Esophagus squamous epithelium (tissue), 5 donors: ENCODE measurements at regions not wholly inside any gene's neighbourhood (a gene's known extent, or its start where the extent isn't known, plus 50 kb on each side); places are given as distances from the start of the nearest gene placed in this dataset.

Experiments
- DNase-seq: peaks from one replicate; lab custom pipeline; 2025; lab: John Stamatoyannopoulos, UW
- H3K27ac ChIP-seq, 4 donors: fragments of 200-600 bp; sonication (generic); one replicate each; pipeline ENCODE4 v1.5.1; 2016 to 2019; ENCODE audit warnings: mild to moderate bottlenecking in 1 of 4
- H3K27me3 ChIP-seq, 4 donors: fragments of 200-600 bp; sonication (generic); 1 replicate in 3 of 4; 2 replicates in 1 of 4; pipeline versions ENCODE4 v1.5.1 to v1.6.0; 2017 to 2021; ENCODE audit warnings: antibody characterized with exemption in 1 of 4
- H3K36me3 ChIP-seq, 3 donors: fragments of 200-600 bp; sonication (generic); one replicate each; pipeline ENCODE4 v1.5.1; 2016 to 2019
- H3K4me1 ChIP-seq, 3 donors: fragments of 200-600 bp; sonication (generic); one replicate each; pipeline ENCODE4 v1.5.1; 2017 to 2019
- H3K4me3 ChIP-seq, 4 donors: fragments of 200-600 bp; sonication (generic); 1 replicate in 3 of 4; 2 replicates in 1 of 4; pipeline ENCODE4 v1.5.1; 2016 to 2019; ENCODE audit warnings: mild to moderate bottlenecking in 2 of 4, moderate library complexity in 1 of 4
- H3K9me3 ChIP-seq, 3 donors: fragments of 200-600 bp; sonication (generic); one replicate each; pipeline ENCODE4 v1.5.1; 2016 to 2019
- POLR2A ChIP-seq, 4 donors: fragments of 450-650 bp; IDR thresholded peaks; one replicate each; pipeline ENCODE4 v1.6.1; 2017; ENCODE audit warnings: antibody characterized with exemption in 4 of 4, mild to moderate bottlenecking in 4 of 4, moderate library complexity in 3 of 4
- WGBS, 2 donors: methylation state at CpG; one replicate each; pipeline ENCODE4 v1.1.5; 2018; 5-methylcytosine and 5-hydroxymethylcytosine counted together
- intact Hi-C: fragments of 100-400 bp; cut with DNase I; formaldehyde crosslinking; loops from one replicate; pipeline ENCODE4 v1.15.0; 2022
- TF ChIP-seq, protein P1 (sequence below), 6 experiments: fragments of 450-650 bp in 4 of 6; fragments of 200-600 bp in 2 of 6; sonication (generic) in 2 of 6; IDR thresholded peaks; one replicate each; pipeline ENCODE4 v1.5.1; 2016 to 2019; ENCODE audit warnings: antibody characterized with exemption in 6 of 6, mild to moderate bottlenecking in 4 of 6, moderate library complexity in 4 of 6
- donor health status: DM: yes; HTN: yes; CAD: no.

DNA sequence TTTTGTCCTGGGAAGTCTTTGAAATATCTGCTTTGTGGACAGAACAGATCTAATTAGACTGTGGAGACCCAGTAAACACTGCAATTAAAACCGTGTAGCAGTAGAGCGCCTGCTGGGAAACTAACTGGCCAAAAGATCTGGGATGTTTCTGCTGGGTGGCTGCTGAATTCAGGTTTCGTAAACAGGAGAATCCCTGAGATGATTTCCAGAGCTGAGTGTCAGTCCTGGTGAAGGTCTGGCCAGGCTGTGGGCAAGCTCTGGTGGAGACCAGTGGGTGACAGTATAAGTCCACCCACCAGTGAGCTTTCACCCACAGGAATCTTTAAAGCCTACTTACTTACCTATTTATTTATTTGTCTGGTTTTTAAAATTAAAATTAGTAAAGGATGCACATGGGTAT lies 257.2 kb downstream of the IRF8 start:
- 43 to 62% methylated on average over 3 of the region's 3 CpGs for WGBS, 2 donors
- Histone ChIP-seq H3K27me3 (peaks cover 0 to 17% (median 0%) of the 10 kb centered on the region in 4 donors), H3K27ac (no peak overlapping the region), H3K9me3 (no peaks in the 10 kb centered on the region), H3K4me3 (no peak overlapping the region), H3K36me3 (no peaks in the 10 kb centered on the region), H3K4me1 (peaks cover 0 to 3% (median 0%) of the 10 kb centered on the region in 3 donors)
- no peak for TF ChIP-seq POLR2A (IDR thresholded peaks at IDR 0.05)
- TF ChIP-seq, protein P1, sequence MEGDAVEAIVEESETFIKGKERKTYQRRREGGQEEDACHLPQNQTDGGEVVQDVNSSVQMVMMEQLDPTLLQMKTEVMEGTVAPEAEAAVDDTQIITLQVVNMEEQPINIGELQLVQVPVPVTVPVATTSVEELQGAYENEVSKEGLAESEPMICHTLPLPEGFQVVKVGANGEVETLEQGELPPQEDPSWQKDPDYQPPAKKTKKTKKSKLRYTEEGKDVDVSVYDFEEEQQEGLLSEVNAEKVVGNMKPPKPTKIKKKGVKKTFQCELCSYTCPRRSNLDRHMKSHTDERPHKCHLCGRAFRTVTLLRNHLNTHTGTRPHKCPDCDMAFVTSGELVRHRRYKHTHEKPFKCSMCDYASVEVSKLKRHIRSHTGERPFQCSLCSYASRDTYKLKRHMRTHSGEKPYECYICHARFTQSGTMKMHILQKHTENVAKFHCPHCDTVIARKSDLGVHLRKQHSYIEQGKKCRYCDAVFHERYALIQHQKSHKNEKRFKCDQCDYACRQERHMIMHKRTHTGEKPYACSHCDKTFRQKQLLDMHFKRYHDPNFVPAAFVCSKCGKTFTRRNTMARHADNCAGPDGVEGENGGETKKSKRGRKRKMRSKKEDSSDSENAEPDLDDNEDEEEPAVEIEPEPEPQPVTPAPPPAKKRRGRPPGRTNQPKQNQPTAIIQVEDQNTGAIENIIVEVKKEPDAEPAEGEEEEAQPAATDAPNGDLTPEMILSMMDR (IDR thresholded peaks at IDR 0.05), result no peak
- intact Hi-C loops, result no loop called here
- DNase-seq, result no peak

DNA sequence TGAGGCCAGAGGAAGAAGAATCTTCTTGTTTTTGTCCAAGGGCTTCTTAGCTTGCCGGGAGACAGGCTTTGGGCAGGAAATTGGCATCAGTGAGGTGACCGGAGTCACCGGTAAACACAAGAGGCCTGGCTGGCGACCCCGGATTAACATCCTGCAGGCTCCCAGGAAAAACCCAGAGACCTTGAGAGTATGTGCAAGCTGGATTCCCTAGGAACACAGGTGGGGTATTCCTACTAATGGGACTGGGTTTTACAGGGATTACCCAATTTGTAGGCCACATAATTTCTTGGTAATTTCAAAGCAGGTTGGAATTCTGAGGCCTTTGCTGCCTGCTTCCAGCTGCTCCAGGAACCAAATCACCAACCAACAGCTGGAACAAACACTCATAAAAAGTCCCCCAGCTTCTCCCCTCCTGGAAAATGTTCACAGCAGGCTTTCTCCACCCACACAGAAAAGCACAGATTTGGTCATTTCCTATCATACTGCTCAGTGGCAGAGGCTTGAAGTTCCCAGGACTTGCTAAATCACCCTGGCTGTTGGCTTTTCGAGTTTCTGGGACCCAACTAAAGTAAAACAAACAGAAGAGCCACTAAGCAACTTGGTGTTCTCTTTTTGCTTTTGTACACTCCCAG lies 258.8 kb downstream of the IRF8 start:
- TF ChIP-seq, protein P1 (IDR thresholded peaks at IDR 0.05), result no peak
- TF ChIP-seq POLR2A (IDR thresholded peaks at IDR 0.05), result no peak
- peaks cover 0 to 3% (median 0%) of the 10 kb centered on the region in 3 donors for H3K4me1 ChIP-seq
- peaks cover 0 to 12% (median 0%) of the 10 kb centered on the region in 4 donors for H3K27me3 ChIP-seq
- no peak overlapping the region for H3K27ac ChIP-seq
- H3K9me3 ChIP-seq, result no peaks in the 10 kb centered on the region
- no peaks in the 10 kb centered on the region for H3K36me3 ChIP-seq
- WGBS, 2 donors, result 41 to 60% methylated on average over 4 to 6 of the region's 6 CpGs
- no peak for DNase-seq
- no peak overlapping the region for H3K4me3 ChIP-seq
- intact Hi-C loops, result no loop called here

DNA sequence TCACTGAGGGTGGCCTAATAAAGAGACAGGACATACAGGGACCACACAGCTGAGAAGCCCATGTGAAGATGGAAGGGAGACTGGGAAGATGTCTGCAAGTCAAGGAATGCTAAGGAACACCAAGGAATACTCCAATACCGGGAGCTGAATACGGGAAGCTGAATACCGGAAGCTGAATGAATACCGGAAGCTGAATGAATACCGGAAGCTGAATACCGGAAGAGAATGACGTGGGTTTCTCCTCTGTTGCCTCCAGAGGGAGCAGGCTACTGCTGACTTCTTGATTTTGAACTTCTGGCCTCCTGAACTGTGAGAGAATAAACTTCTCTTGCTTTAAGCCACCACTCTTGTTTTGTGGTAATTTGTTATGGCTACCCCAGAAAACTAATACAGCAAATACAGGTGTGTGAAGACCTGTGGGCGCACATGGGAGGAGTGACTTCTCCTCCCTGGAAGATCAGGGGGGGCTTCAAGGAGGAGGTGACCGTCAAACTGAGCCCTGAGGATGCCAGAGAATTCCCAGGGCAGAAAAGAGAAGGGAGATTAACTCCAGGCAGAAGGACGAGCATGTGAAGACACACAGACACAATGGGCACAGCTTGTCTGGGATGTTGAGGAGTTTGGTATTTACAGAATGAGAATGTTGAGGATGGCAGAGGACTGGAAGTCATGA lies 259.9 kb downstream of the IRF8 start:
- H3K36me3 ChIP-seq, result no peaks in the 10 kb centered on the region
- H3K27ac ChIP-seq, result no peak overlapping the region
- DNase-seq, result no peak
- intact Hi-C loops, result no loop called here
- no peak for TF ChIP-seq POLR2A (IDR thresholded peaks at IDR 0.05)
- TF ChIP-seq, protein P1 (IDR thresholded peaks at IDR 0.05), result no peak
- peaks cover 0 to 3% (median 0%) of the 10 kb centered on the region in 3 donors for H3K4me1 ChIP-seq
- H3K4me3 ChIP-seq, result no peak overlapping the region
- WGBS, 2 donors, result 47 to 53% methylated on average over 10 of the region's 10 CpGs
- H3K9me3 ChIP-seq, result no peaks in the 10 kb centered on the region
- peaks cover 0 to 12% (median 0%) of the 10 kb centered on the region in 4 donors for H3K27me3 ChIP-seq

DNA sequence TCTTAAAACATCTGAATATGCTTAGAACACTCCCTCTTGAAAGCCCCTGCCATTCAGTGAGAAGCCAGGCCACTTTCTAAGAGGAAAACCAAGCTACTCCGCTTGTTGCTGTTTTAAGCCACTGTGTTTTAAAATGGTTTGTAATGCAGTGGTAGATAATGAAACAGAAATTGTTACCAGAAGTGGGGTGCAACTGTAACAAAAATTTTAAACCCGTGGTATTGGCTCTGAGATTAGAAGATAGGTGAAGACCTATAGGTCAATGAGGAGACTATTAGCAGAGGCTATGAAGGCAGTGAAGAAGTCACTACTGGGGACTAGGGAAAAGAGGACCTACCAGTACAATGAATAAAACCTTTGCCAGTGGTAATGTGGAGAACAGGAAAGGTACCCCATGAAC lies 266.5 kb downstream of the IRF8 start:
- intact Hi-C loops, result no loop called here
- DNase-seq, result no peak
- no peak overlapping the region for H3K27ac ChIP-seq
- no peak overlapping the region for H3K4me3 ChIP-seq
- no peak for TF ChIP-seq POLR2A (IDR thresholded peaks at IDR 0.05)
- TF ChIP-seq, protein P1 (IDR thresholded peaks at IDR 0.05), result no peak
- peaks cover 0 to 22% (median 9%) of the 10 kb centered on the region in 3 donors for H3K9me3 ChIP-seq
- no peaks in the 10 kb centered on the region for H3K36me3 ChIP-seq
- H3K4me1 ChIP-seq, result no peaks in the 10 kb centered on the region
- 42 to 90% methylated on average over 2 of the region's 2 CpGs for WGBS, 2 donors
- no peaks in the 10 kb centered on the region for H3K27me3 ChIP-seq

DNA sequence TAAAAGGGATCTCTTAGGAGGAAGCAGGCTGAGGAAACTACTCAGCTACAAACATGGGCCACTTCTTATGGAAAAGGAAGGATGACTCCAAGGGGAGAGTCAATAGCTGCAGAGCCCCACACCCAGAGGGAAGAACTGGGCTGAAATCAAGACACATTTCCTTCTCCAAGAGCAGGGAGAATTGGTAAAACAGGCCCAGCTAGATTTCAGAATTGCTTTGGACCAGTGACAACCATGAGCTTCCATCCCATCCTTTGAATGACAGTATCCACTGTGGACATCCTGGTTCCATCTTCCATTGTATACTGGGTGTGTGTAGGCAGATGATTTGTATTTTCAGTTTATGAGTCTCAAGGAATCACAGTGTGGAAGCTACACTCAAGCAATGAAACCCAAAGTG lies 267.5 kb downstream of the IRF8 start:
- TF ChIP-seq, protein P1 (IDR thresholded peaks at IDR 0.05), result no peak
- no peak for TF ChIP-seq POLR2A (IDR thresholded peaks at IDR 0.05)
- H3K9me3 ChIP-seq, result peaks cover 0 to 22% (median 9%) of the 10 kb centered on the region in 3 donors
- no peaks in the 10 kb centered on the region for H3K27me3 ChIP-seq
- intact Hi-C loops, result no loop called here
- no peak overlapping the region for H3K4me3 ChIP-seq
- DNase-seq, result no peak
- H3K27ac ChIP-seq, result no peak overlapping the region
- H3K36me3 ChIP-seq, result no peaks in the 10 kb centered on the region
- H3K4me1 ChIP-seq, result no peaks in the 10 kb centered on the region
